Peyer's patch (tissue), 4 donors: ENCODE measurements at regions not wholly inside any gene's neighbourhood (a gene's known extent, or its start where the extent isn't known, plus 50 kb on each side); places are given as distances from the start of the nearest gene placed in this dataset.

Source experiments
- CTCF ChIP-seq, 6 experiments: fragments of 450-650 bp in 4 of 6; fragments of 200-600 bp in 2 of 6; sonication (generic) in 1 of 6; IDR thresholded peaks; one replicate each; pipeline ENCODE4 v1.5.1; 2017 to 2019; ENCODE audit warnings: antibody characterized with exemption in 6 of 6, mild to moderate bottlenecking in 3 of 6, moderate library complexity in 1 of 6
- POLR2A ChIP-seq, 2 donors: fragments of 450-650 bp; IDR thresholded peaks; one replicate each; pipeline ENCODE4 v1.5.1; 2017; ENCODE audit warnings: antibody characterized with exemption in 2 of 2, mild to moderate bottlenecking in 2 of 2, moderate library complexity in 2 of 2

- TF ChIP-seq POLR2A (IDR thresholded peaks at IDR 0.05) (no peak), CTCF (IDR thresholded peaks at IDR 0.05) (no peak)
Measured at GRCh38 chr13:83622422-83622784, 259.9 kb downstream of the SLITRK1 start.
